Ovary (tissue), 3 donors: ENCODE measurements at regions not wholly inside any gene's neighbourhood (a gene's known extent, or its start where the extent isn't known, plus 50 kb on each side); places are given as distances from the start of the nearest gene placed in this dataset.

ENCODE experiments used
- EP300 ChIP-seq: sonication (generic); formaldehyde crosslinking; IDR thresholded peaks from one replicate; pipeline ENCODE4 v1.6.1; 2017; ENCODE audit warnings: antibody characterized with exemption
- POLR2A ChIP-seq: fragments of 450-650 bp; IDR thresholded peaks from one replicate; pipeline ENCODE4 v1.6.1; 2017; ENCODE audit warnings: antibody characterized with exemption, mild to moderate bottlenecking, moderate library complexity
- TF ChIP-seq, protein P1 (sequence below), 3 donors: fragments of 450-650 bp in 2 of 3; fragments of 200-600 bp in 1 of 3; IDR thresholded peaks; one replicate each; pipeline versions ENCODE4 v1.5.1 to v1.8.0; 2016 to 2022; ENCODE audit warnings: antibody characterized with exemption in 3 of 3, mild to moderate bottlenecking in 1 of 3
- donor health status: DM: no; HTN: no; CAD: no.

GRCh38 chr2:76378140-76378539 is 667.4 kb upstream of the GCFC2 start:
- TF ChIP-seq, protein P1, sequence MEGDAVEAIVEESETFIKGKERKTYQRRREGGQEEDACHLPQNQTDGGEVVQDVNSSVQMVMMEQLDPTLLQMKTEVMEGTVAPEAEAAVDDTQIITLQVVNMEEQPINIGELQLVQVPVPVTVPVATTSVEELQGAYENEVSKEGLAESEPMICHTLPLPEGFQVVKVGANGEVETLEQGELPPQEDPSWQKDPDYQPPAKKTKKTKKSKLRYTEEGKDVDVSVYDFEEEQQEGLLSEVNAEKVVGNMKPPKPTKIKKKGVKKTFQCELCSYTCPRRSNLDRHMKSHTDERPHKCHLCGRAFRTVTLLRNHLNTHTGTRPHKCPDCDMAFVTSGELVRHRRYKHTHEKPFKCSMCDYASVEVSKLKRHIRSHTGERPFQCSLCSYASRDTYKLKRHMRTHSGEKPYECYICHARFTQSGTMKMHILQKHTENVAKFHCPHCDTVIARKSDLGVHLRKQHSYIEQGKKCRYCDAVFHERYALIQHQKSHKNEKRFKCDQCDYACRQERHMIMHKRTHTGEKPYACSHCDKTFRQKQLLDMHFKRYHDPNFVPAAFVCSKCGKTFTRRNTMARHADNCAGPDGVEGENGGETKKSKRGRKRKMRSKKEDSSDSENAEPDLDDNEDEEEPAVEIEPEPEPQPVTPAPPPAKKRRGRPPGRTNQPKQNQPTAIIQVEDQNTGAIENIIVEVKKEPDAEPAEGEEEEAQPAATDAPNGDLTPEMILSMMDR (IDR thresholded peaks at IDR 0.05): no peak
- TF ChIP-seq EP300 (no peak), POLR2A (no peak)
